ENCODE measurements at regions not wholly inside any gene's neighbourhood (a gene's known extent, or its start where the extent isn't known, plus 50 kb on each side); places are given as distances from the start of the nearest gene placed in this dataset.
"Not testable (repeated sequence)": the region's sequence is repeated elsewhere in the genome, so short reads cannot be mapped to it uniquely, and the experiment has no call there.

GRCh38 chr16:59030923-59031485 lies 296.9 kb upstream of the GOT2 start:
- no peak for TF ChIP-seq CTCF (IDR thresholded peaks at IDR 0.05; ENCODE audit: low read depth, low read length, missing control alignments)
- no peak for DNase-seq (ENCODE audit: low read depth)
- no peak overlapping the region for H3K4me3 ChIP-seq (ENCODE audit: low read depth, low read length)
- in situ Hi-C loops (cut with HindIII; ENCODE audit: low sequenced_read_pairs): no loop called here

- in situ Hi-C loops (cut with HindIII; ENCODE audit: low sequenced_read_pairs): no loop called here
- no peak for TF ChIP-seq CTCF (IDR thresholded peaks at IDR 0.05; ENCODE audit: low read depth, low read length, missing control alignments)
- no peak for DNase-seq (ENCODE audit: low read depth)
- H3K4me3 ChIP-seq (ENCODE audit: low read depth, low read length): no peak overlapping the region
Observed at GRCh38 chr16:59021751-59022150, 287.6 kb upstream of the GOT2 start.

- H3K4me3 ChIP-seq (ENCODE audit: low read depth, low read length): no peak overlapping the region
- DNase-seq (ENCODE audit: low read depth): no peak
- in situ Hi-C loops (cut with HindIII; ENCODE audit: low sequenced_read_pairs): no loop called here
- no peak for TF ChIP-seq CTCF (IDR thresholded peaks at IDR 0.05; ENCODE audit: low read depth, low read length, missing control alignments)
Observed at GRCh38 chr16:59013930-59014329, 279.8 kb upstream of the GOT2 start.

GRCh38 chr16:58999762-59000161 lies 265.6 kb upstream of the GOT2 start:
- in situ Hi-C loops (cut with HindIII; ENCODE audit: low sequenced_read_pairs): no loop called here
- TF ChIP-seq CTCF (IDR thresholded peaks at IDR 0.05; ENCODE audit: low read depth, low read length, missing control alignments): no peak
- H3K4me3 ChIP-seq (ENCODE audit: low read depth, low read length): no peak overlapping the region
- no peak for DNase-seq (ENCODE audit: low read depth)

- DNase-seq (ENCODE audit: low read depth); H3K4me3 ChIP-seq (ENCODE audit: low read depth, low read length); in situ Hi-C loops (cut with HindIII; ENCODE audit: low sequenced_read_pairs): not testable (repeated sequence)
Observed at GRCh38 chr16:58992755-58993154, 258.6 kb upstream of the GOT2 start.

GRCh38 chr16:58983181-58983965 lies 249.3 kb upstream of the GOT2 start:
- in situ Hi-C loops (cut with HindIII; ENCODE audit: low sequenced_read_pairs); DNase-seq (ENCODE audit: low read depth); H3K4me3 ChIP-seq (ENCODE audit: low read depth, low read length): not testable (repeated sequence)

GRCh38 chr16:58970775-58971174 lies 236.7 kb upstream of the GOT2 start:
- no peak overlapping the region for H3K4me3 ChIP-seq (ENCODE audit: low read depth, low read length)
- DNase-seq (ENCODE audit: low read depth): peak; percentile 27
- no peak for TF ChIP-seq CTCF (IDR thresholded peaks at IDR 0.05; ENCODE audit: low read depth, low read length, missing control alignments)
- in situ Hi-C loops (cut with HindIII; ENCODE audit: low sequenced_read_pairs): no loop called here
